Adrenal gland (tissue), 5 donors: ENCODE measurements at regions not wholly inside any gene's neighbourhood (a gene's known extent, or its start where the extent isn't known, plus 50 kb on each side); places are given as distances from the start of the nearest gene placed in this dataset.

ENCODE experiments used
- POLR2A ChIP-seq, 2 donors: fragments of 450-650 bp; IDR thresholded peaks; one replicate each; pipeline ENCODE4 v1.6.1; 2017; ENCODE audit warnings: antibody characterized with exemption in 2 of 2, mild to moderate bottlenecking in 2 of 2, moderate library complexity in 1 of 2
- TF ChIP-seq, protein P1 (sequence below), 6 experiments: fragments of 450-650 bp in 4 of 6; fragments of 200-600 bp in 2 of 6; sonication (generic) in 1 of 6; IDR thresholded peaks; 1 replicate in 5 of 6; 2 replicates in 1 of 6; pipeline versions ENCODE4 v1.5.1 to v1.8.0; 2016 to 2021; ENCODE audit warnings: antibody characterized with exemption in 6 of 6, mild to moderate bottlenecking in 2 of 6, moderate library complexity in 1 of 6
- donor health status: DM: no; HTN: no; CAD: no.

DNA sequence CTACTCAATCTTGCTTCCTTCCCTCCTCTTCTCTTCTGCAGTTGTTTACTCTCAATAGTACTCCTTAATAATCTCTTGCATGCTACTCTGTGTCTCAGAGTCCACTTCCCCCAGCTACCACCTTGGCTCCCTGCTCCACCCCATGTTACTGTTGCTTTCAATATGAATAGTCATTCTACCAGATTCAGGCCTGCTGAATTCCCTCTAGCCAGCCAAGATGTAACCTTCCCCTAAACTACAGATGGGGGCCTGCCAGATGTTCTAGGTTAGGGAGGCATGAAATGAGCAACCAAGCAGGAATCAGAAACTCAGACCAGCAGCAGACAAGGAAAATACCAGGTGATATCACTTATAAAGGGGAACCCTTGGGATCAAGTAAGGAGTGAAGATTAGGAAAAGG lies 392.1 kb upstream of the DDHD1 start:
- TF ChIP-seq, protein P1, sequence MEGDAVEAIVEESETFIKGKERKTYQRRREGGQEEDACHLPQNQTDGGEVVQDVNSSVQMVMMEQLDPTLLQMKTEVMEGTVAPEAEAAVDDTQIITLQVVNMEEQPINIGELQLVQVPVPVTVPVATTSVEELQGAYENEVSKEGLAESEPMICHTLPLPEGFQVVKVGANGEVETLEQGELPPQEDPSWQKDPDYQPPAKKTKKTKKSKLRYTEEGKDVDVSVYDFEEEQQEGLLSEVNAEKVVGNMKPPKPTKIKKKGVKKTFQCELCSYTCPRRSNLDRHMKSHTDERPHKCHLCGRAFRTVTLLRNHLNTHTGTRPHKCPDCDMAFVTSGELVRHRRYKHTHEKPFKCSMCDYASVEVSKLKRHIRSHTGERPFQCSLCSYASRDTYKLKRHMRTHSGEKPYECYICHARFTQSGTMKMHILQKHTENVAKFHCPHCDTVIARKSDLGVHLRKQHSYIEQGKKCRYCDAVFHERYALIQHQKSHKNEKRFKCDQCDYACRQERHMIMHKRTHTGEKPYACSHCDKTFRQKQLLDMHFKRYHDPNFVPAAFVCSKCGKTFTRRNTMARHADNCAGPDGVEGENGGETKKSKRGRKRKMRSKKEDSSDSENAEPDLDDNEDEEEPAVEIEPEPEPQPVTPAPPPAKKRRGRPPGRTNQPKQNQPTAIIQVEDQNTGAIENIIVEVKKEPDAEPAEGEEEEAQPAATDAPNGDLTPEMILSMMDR (IDR thresholded peaks at IDR 0.05) = no peak
- no peak for TF ChIP-seq POLR2A (IDR thresholded peaks at IDR 0.05)
